ENCODE measurements at regions not wholly inside any gene's neighbourhood (a gene's known extent, or its start where the extent isn't known, plus 50 kb on each side); places are given as distances from the start of the nearest gene placed in this dataset.

DNA sequence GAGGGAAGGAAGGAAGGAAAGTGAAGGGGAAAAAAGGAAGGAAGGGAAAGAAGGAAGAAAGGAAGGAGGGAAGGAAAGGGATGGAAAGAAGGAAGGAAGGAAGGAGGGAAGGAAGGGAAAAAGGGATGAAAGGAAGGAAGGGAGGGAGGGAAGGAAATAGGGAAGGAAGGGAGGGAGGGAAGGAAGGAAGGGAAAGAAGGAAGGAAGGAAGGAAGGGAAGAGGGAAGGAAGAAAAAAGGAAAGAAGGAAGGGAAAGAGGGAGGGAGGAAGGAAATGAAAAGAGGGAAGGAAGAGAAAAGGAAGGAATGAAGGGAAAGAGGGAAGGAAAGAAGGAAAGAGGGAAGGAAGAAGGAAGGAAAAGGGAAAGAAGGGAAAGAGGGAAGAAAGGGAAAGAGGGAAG is 136.9 kb downstream of the BARX1 start (continued):
- TF ChIP-seq NFXL1 (IDR thresholded peaks at IDR 0.05; ENCODE audit: borderline replicate concordance), result no peak

DNA sequence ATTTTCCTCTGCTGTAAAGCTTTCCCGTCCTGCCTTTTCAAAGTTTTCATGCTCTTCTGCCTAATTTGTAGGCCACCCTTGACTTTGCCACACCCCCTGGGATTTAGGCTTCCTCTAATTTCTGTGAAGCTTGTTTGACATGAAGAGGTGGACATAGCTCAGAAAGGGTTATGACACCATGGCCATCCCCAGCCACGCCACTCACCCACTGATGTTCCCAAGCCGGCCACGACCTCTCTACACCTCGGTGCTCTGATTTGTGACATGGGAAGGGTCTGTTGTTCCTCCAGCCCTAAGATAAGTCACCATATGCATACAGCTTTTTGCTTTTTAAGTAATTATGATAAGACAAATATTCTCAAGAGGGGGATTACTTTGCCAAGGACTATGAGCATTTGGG is 139.5 kb downstream of the BARX1 start:
- CTCF ChIA-PET, result no interaction called here
- WGBS (ENCODE audit: insufficient coverage, insufficient replicate concordance, low lambda C conversion rate, missing lambda C conversion rate), result 26% methylated on average over 5 of the region's 5 CpGs
- RAD21 ChIA-PET (ENCODE audit: unreplicated experiment), result no interaction called here
- Histone ChIP-seq H2AFZ (ENCODE audit: control insufficient read depth, low read depth, low read length) (no peak overlapping the region), H3K4me1 (ENCODE audit: control insufficient read depth, insufficient read depth, low read length) (no peaks in the 10 kb centered on the region), H3K36me3 (ENCODE audit: control insufficient read depth in 2 of 2, insufficient read depth in 2 of 2, low read length in 1 of 2) (no peaks in the 10 kb centered on the region), H3K27me3 (replicated peaks in 1 of 2; ENCODE audit: control insufficient read depth in 2 of 2, insufficient read depth in 2 of 2, low read length in 1 of 2) (no peaks in the 10 kb centered on the region; a peak in 1 of 4 replicates), H3K9ac (ENCODE audit: control insufficient read depth, insufficient read depth, low read length) (no peak overlapping the region), H3K79me2 (ENCODE audit: control insufficient read depth, insufficient read depth, low read length) (no peaks in the 10 kb centered on the region), H4K20me1 (ENCODE audit: control insufficient read depth, insufficient read depth) (no peaks in the 10 kb centered on the region), H3K4me2 (ENCODE audit: control insufficient read depth, insufficient read depth) (no peak overlapping the region), H3K27ac (ENCODE audit: control insufficient read depth, insufficient read depth) (no peak overlapping the region), H3K9me3 (replicated peaks; ENCODE audit: control insufficient read depth, insufficient read depth, low read length) (no peaks in the 10 kb centered on the region), H3K4me3 (no peak overlapping the region)
- DNase-seq (ENCODE audit: low read depth, low spot score), result no peak
- in situ Hi-C loops (cut with MboI), result no loop called here
- ATAC-seq, result no peak
- no TSS peak for BruUV-seq (replicated peaks)
- intact Hi-C loops (cut with micrococcal nuclease; ENCODE audit: unreplicated experiment), result no loop called here
- POLR2A ChIA-PET, result no interaction called here
- FAIRE-seq, result no peak
- TF ChIP-seq STAT1 (conservative IDR thresholded peaks at IDR 0.05), result no peak
- no peak for TF ChIP-seq CBX3 (IDR thresholded peaks at IDR 0.05; ENCODE audit: borderline replicate concordance, low read depth)
- TF ChIP-seq, protein P1, sequence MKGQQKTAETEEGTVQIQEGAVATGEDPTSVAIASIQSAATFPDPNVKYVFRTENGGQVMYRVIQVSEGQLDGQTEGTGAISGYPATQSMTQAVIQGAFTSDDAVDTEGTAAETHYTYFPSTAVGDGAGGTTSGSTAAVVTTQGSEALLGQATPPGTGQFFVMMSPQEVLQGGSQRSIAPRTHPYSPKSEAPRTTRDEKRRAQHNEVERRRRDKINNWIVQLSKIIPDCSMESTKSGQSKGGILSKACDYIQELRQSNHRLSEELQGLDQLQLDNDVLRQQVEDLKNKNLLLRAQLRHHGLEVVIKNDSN (IDR thresholded peaks at IDR 0.05; ENCODE audit: borderline replicate concordance, extremely low read length, insufficient read depth, low read depth, low read length), result no peak
- TF ChIP-seq FOXK2 (IDR thresholded peaks at IDR 0.05), result no peak
- no peak for TF ChIP-seq SMC3 (IDR thresholded peaks at IDR 0.05; ENCODE audit: borderline replicate concordance, low read length)
- no peak for TF ChIP-seq CHD2 (IDR thresholded peaks at IDR 0.05; ENCODE audit: borderline replicate concordance, low read depth, low read length)
- TF ChIP-seq WRNIP1 (IDR thresholded peaks at IDR 0.05; ENCODE audit: borderline replicate concordance, low read depth, low read length), result no peak
- no peak for TF ChIP-seq SMAD1 (IDR thresholded peaks at IDR 0.05; ENCODE audit: low read depth, partially characterized antibody)
- no peak for TF ChIP-seq ZZZ3 (IDR thresholded peaks at IDR 0.05; ENCODE audit: control insufficient read depth, insufficient read length, low read depth)
- TF ChIP-seq, protein P2, sequence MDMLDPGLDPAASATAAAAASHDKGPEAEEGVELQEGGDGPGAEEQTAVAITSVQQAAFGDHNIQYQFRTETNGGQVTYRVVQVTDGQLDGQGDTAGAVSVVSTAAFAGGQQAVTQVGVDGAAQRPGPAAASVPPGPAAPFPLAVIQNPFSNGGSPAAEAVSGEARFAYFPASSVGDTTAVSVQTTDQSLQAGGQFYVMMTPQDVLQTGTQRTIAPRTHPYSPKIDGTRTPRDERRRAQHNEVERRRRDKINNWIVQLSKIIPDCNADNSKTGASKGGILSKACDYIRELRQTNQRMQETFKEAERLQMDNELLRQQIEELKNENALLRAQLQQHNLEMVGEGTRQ (IDR thresholded peaks at IDR 0.05; ENCODE audit: borderline replicate concordance, low read depth, low read length), result no peak
- TF ChIP-seq NR2C1 (IDR thresholded peaks at IDR 0.05), result no peak
- TF ChIP-seq CBX5 (IDR thresholded peaks at IDR 0.05; ENCODE audit: low read depth), result no peak
- TF ChIP-seq, protein P3, sequence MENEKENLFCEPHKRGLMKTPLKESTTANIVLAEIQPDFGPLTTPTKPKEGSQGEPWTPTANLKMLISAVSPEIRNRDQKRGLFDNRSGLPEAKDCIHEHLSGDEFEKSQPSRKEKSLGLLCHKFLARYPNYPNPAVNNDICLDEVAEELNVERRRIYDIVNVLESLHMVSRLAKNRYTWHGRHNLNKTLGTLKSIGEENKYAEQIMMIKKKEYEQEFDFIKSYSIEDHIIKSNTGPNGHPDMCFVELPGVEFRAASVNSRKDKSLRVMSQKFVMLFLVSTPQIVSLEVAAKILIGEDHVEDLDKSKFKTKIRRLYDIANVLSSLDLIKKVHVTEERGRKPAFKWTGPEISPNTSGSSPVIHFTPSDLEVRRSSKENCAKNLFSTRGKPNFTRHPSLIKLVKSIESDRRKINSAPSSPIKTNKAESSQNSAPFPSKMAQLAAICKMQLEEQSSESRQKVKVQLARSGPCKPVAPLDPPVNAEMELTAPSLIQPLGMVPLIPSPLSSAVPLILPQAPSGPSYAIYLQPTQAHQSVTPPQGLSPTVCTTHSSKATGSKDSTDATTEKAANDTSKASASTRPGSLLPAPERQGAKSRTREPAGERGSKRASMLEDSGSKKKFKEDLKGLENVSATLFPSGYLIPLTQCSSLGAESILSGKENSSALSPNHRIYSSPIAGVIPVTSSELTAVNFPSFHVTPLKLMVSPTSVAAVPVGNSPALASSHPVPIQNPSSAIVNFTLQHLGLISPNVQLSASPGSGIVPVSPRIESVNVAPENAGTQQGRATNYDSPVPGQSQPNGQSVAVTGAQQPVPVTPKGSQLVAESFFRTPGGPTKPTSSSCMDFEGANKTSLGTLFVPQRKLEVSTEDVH (IDR thresholded peaks at IDR 0.05; ENCODE audit: low read depth, partially characterized antibody), result no peak
- no peak for TF ChIP-seq ASH2L (IDR thresholded peaks at IDR 0.05; ENCODE audit: borderline replicate concordance, low read depth)
- SMC1A ChIA-PET (ENCODE audit: uncharacterized antibody, unreplicated experiment), result no interaction called here
